Breast epithelium (tissue), 4 donors: ENCODE measurements at regions not wholly inside any gene's neighbourhood (a gene's known extent, or its start where the extent isn't known, plus 50 kb on each side); places are given as distances from the start of the nearest gene placed in this dataset.

Experiments
- DNase-seq, 2 donors: peaks; one replicate each; pipeline ENCODE4 v3.0.0-alpha.2; 2019; ENCODE audit warnings: low spot score in 2 of 2
- H3K27ac ChIP-seq, 2 donors: fragments of 200-600 bp; sonication (generic) in 1 of 2; one replicate each; pipeline ENCODE4 v1.5.1; 2016 to 2019; ENCODE audit warnings: mild to moderate bottlenecking in 1 of 2
- H3K27me3 ChIP-seq, 2 donors: fragments of 200-600 bp; sonication (generic) in 1 of 2; one replicate each; pipeline versions ENCODE4 v1.5.1 to v1.6.0; 2017 to 2019; ENCODE audit warnings: control low read depth in 1 of 2, mild to moderate bottlenecking in 1 of 2
- H3K36me3 ChIP-seq: fragments of 200-600 bp; one replicate; pipeline ENCODE4 v1.5.1; 2019
- H3K4me1 ChIP-seq, 2 donors: fragments of 200-600 bp; sonication (generic); one replicate each; pipeline ENCODE4 v1.5.1; 2016 to 2019; ENCODE audit warnings: control low read depth in 1 of 2
- H3K4me3 ChIP-seq, 3 donors: fragments of 200-600 bp; sonication (generic); 1 replicate in 2 of 3; 2 replicates in 1 of 3; pipeline ENCODE4 v1.5.1; 2016 to 2019; ENCODE audit warnings: mild to moderate bottlenecking in 3 of 3, moderate library complexity in 2 of 3
- H3K9me3 ChIP-seq, 2 donors: fragments of 200-600 bp; sonication (generic) in 1 of 2; one replicate each; pipeline ENCODE4 v1.5.1; 2016 to 2019; ENCODE audit warnings: control low read depth in 1 of 2
- CTCF ChIP-seq, 3 donors: fragments of 450-650 bp; IDR thresholded peaks; one replicate each; pipeline ENCODE4 v1.5.1; 2016 to 2017; ENCODE audit warnings: antibody characterized with exemption in 3 of 3, mild to moderate bottlenecking in 3 of 3, moderate library complexity in 3 of 3
- POLR2A ChIP-seq: fragments of 450-650 bp; IDR thresholded peaks from one replicate; pipeline ENCODE4 v1.6.1; 2016; ENCODE audit warnings: antibody characterized with exemption, mild to moderate bottlenecking, moderate library complexity
- POLR2AphosphoS5 ChIP-seq, 3 donors: sonication (generic); formaldehyde crosslinking; IDR thresholded peaks; one replicate each; pipeline ENCODE4 v1.6.1; 2017; ENCODE audit warnings: antibody characterized with exemption in 3 of 3
- intact Hi-C: fragments of 100-400 bp; cut with DNase I; formaldehyde crosslinking; loops from one replicate; pipeline ENCODE4 v1.15.1; 2023; ENCODE audit warnings: low total_unique reads

- peak in 1 of 2 donors; percentile 67 for DNase-seq
- Histone ChIP-seq H3K9me3 (no peaks in the 10 kb centered on the region), H3K27ac (no peak overlapping the region), H3K4me3 (no peak overlapping the region), H3K27me3 (no peaks in the 10 kb centered on the region), H3K4me1 (no peaks in the 10 kb centered on the region), H3K36me3 (no peaks in the 10 kb centered on the region)
- intact Hi-C loops, result no loop called here
- TF ChIP-seq CTCF (IDR thresholded peaks at IDR 0.05) (peak in 1 of 3 donors; percentile 94), POLR2A (no peak), POLR2AphosphoS5 (IDR thresholded peaks at IDR 0.05) (peak in 1 of 3 donors; percentile 24)
Measured at GRCh38 chr10:30751678-30752331, 122.3 kb upstream of the LYZL2 start.

GRCh38 chr10:30750971-30751677, 121.6 kb upstream of the LYZL2 start:
- Histone ChIP-seq H3K36me3 (no peaks in the 10 kb centered on the region), H3K27ac (no peak overlapping the region), H3K27me3 (no peaks in the 10 kb centered on the region), H3K9me3 (no peaks in the 10 kb centered on the region), H3K4me3 (no peak overlapping the region), H3K4me1 (no peaks in the 10 kb centered on the region)
- TF ChIP-seq POLR2AphosphoS5 (IDR thresholded peaks at IDR 0.05), result no peak
- no peak for TF ChIP-seq CTCF (IDR thresholded peaks at IDR 0.05)
- TF ChIP-seq POLR2A, result no peak
- no peak for DNase-seq
- intact Hi-C loops, result no loop called here

GRCh38 chr10:30749385-30749784, 119.8 kb upstream of the LYZL2 start:
- no peak overlapping the region for H3K27ac ChIP-seq
- no peaks in the 10 kb centered on the region for H3K9me3 ChIP-seq
- H3K4me3 ChIP-seq, result no peak overlapping the region
- no peak for TF ChIP-seq CTCF (IDR thresholded peaks at IDR 0.05)
- TF ChIP-seq POLR2AphosphoS5 (IDR thresholded peaks at IDR 0.05), result peak in 1 of 3 donors; percentile 11
- H3K4me1 ChIP-seq, result no peaks in the 10 kb centered on the region
- no peak for DNase-seq
- intact Hi-C loops, result no loop called here
- H3K27me3 ChIP-seq, result no peaks in the 10 kb centered on the region
- H3K36me3 ChIP-seq, result no peaks in the 10 kb centered on the region

GRCh38 chr10:30748152-30748973, 118.8 kb upstream of the LYZL2 start:
- no peaks in the 10 kb centered on the region for H3K9me3 ChIP-seq
- H3K36me3 ChIP-seq, result no peaks in the 10 kb centered on the region
- no peak overlapping the region for H3K27ac ChIP-seq
- no peak overlapping the region for H3K4me3 ChIP-seq
- intact Hi-C loops, result no loop called here
- no peak for DNase-seq
- no peaks in the 10 kb centered on the region for H3K27me3 ChIP-seq
- no peaks in the 10 kb centered on the region for H3K4me1 ChIP-seq
- no peak for TF ChIP-seq POLR2AphosphoS5 (IDR thresholded peaks at IDR 0.05)
- no peak for TF ChIP-seq CTCF (IDR thresholded peaks at IDR 0.05)
- no peak for TF ChIP-seq POLR2A

GRCh38 chr10:30747633-30748032, 118.1 kb upstream of the LYZL2 start:
- intact Hi-C loops, result no loop called here
- H3K36me3 ChIP-seq, result no peaks in the 10 kb centered on the region
- no peak overlapping the region for H3K4me3 ChIP-seq
- no peaks in the 10 kb centered on the region for H3K4me1 ChIP-seq
- H3K9me3 ChIP-seq, result no peaks in the 10 kb centered on the region
- no peak overlapping the region for H3K27ac ChIP-seq
- TF ChIP-seq POLR2AphosphoS5 (IDR thresholded peaks at IDR 0.05) (no peak), CTCF (IDR thresholded peaks at IDR 0.05) (no peak), POLR2A (no peak)
- no peak for DNase-seq
- no peaks in the 10 kb centered on the region for H3K27me3 ChIP-seq
